ENCODE measurements at regions not wholly inside any gene's neighbourhood (a gene's known extent, or its start where the extent isn't known, plus 50 kb on each side); places are given as distances from the start of the nearest gene placed in this dataset.

DNA sequence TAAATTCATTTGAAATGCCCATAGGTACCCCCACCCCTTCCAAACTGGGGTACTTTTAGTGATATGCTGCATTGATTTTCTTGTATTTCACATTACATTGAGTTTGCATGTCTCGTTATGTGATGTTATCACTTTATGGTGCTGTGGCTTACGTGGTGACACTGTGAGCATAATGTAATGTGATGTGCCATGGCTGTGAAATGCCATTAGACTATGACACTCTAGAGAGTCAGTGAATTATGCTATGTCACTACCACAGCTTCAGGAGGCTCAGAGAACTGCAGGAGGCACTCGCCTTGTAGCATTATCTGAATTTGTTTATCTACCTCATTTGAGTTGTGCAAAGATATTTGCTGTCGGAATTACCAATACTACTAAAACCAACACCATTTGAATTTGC is 590.1 kb upstream of the SLC10A2 start:
- TF ChIP-seq, protein P1, sequence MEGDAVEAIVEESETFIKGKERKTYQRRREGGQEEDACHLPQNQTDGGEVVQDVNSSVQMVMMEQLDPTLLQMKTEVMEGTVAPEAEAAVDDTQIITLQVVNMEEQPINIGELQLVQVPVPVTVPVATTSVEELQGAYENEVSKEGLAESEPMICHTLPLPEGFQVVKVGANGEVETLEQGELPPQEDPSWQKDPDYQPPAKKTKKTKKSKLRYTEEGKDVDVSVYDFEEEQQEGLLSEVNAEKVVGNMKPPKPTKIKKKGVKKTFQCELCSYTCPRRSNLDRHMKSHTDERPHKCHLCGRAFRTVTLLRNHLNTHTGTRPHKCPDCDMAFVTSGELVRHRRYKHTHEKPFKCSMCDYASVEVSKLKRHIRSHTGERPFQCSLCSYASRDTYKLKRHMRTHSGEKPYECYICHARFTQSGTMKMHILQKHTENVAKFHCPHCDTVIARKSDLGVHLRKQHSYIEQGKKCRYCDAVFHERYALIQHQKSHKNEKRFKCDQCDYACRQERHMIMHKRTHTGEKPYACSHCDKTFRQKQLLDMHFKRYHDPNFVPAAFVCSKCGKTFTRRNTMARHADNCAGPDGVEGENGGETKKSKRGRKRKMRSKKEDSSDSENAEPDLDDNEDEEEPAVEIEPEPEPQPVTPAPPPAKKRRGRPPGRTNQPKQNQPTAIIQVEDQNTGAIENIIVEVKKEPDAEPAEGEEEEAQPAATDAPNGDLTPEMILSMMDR (conservative IDR thresholded peaks at IDR 0.05; ENCODE audit: low read depth in 2 of 2), result no peak
- TF ChIP-seq CREB1 (CRISPR knock-in tag; IDR thresholded peaks at IDR 0.05; ENCODE audit: low read depth) (no peak), EZH2 (IDR thresholded peaks at IDR 0.05; ENCODE audit: low read depth, unreplicated experiment) (no peak)
- TF ChIP-seq, protein P2, sequence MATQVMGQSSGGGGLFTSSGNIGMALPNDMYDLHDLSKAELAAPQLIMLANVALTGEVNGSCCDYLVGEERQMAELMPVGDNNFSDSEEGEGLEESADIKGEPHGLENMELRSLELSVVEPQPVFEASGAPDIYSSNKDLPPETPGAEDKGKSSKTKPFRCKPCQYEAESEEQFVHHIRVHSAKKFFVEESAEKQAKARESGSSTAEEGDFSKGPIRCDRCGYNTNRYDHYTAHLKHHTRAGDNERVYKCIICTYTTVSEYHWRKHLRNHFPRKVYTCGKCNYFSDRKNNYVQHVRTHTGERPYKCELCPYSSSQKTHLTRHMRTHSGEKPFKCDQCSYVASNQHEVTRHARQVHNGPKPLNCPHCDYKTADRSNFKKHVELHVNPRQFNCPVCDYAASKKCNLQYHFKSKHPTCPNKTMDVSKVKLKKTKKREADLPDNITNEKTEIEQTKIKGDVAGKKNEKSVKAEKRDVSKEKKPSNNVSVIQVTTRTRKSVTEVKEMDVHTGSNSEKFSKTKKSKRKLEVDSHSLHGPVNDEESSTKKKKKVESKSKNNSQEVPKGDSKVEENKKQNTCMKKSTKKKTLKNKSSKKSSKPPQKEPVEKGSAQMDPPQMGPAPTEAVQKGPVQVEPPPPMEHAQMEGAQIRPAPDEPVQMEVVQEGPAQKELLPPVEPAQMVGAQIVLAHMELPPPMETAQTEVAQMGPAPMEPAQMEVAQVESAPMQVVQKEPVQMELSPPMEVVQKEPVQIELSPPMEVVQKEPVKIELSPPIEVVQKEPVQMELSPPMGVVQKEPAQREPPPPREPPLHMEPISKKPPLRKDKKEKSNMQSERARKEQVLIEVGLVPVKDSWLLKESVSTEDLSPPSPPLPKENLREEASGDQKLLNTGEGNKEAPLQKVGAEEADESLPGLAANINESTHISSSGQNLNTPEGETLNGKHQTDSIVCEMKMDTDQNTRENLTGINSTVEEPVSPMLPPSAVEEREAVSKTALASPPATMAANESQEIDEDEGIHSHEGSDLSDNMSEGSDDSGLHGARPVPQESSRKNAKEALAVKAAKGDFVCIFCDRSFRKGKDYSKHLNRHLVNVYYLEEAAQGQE (IDR thresholded peaks at IDR 0.05; ENCODE audit: unreplicated experiment), result no peak

Data from GM23338 (cell line).